ENCODE measurements at regions not wholly inside any gene's neighbourhood (a gene's known extent, or its start where the extent isn't known, plus 50 kb on each side); places are given as distances from the start of the nearest gene placed in this dataset.

GRCh38 chr2:71947809-71948208 lies 199.9 kb downstream of the CYP26B1 start:
- Histone ChIP-seq H3K27me3 (replicated peaks; ENCODE audit: insufficient read depth, low read depth, low read length, poor library complexity) (no peaks in the 10 kb centered on the region), H3K4me1 (ENCODE audit: insufficient read depth, low read length, poor library complexity, severe bottlenecking) (no peaks in the 10 kb centered on the region), H3K4me3 (ENCODE audit: low read depth, low read length, poor library complexity, severe bottlenecking) (no peak overlapping the region), H3K36me3 (ENCODE audit: insufficient read depth, low read length, poor library complexity, severe bottlenecking) (no peaks in the 10 kb centered on the region), H3K9me3 (ENCODE audit: low read depth, low read length, poor library complexity, severe bottlenecking) (no peaks in the 10 kb centered on the region), H3K27ac (ENCODE audit: low read depth, low read length, poor library complexity, severe bottlenecking) (no peak overlapping the region)
- no TSS peak for BruUV-seq (replicated peaks)
- no peak for DNase-seq (ENCODE audit: low spot score)
- intact Hi-C loops (cut with micrococcal nuclease; ENCODE audit: unreplicated experiment), result no loop called here
- TF ChIP-seq EZH2 (IDR thresholded peaks at IDR 0.05; ENCODE audit: borderline replicate concordance, low read depth, low read length, poor library complexity, severe bottlenecking) (no peak), CTCF (conservative IDR thresholded peaks at IDR 0.05; ENCODE audit: low read depth, low read length) (no peak)
- ChIA-PET CTCF (no interaction called here), POLR2A (ENCODE audit: low non-redundant PET) (no interaction called here)

GRCh38 chr2:71945603-71945959 lies 202.1 kb downstream of the CYP26B1 start:
- Histone ChIP-seq H3K4me1 (ENCODE audit: insufficient read depth, low read length, poor library complexity, severe bottlenecking) (peaks cover 15% of the 10 kb centered on the region), H3K27ac (ENCODE audit: low read depth, low read length, poor library complexity, severe bottlenecking) (no peak overlapping the region), H3K9me3 (ENCODE audit: low read depth, low read length, poor library complexity, severe bottlenecking) (no peaks in the 10 kb centered on the region), H3K36me3 (ENCODE audit: insufficient read depth, low read length, poor library complexity, severe bottlenecking) (no peaks in the 10 kb centered on the region), H3K4me3 (ENCODE audit: low read depth, low read length, poor library complexity, severe bottlenecking) (no peak overlapping the region), H3K27me3 (replicated peaks; ENCODE audit: insufficient read depth, low read depth, low read length, poor library complexity) (no peaks in the 10 kb centered on the region)
- BruUV-seq (replicated peaks), result no TSS peak
- TF ChIP-seq CTCF (conservative IDR thresholded peaks at IDR 0.05; ENCODE audit: low read depth, low read length) (no peak), EZH2 (IDR thresholded peaks at IDR 0.05; ENCODE audit: borderline replicate concordance, low read depth, low read length, poor library complexity, severe bottlenecking) (no peak)
- ChIA-PET POLR2A (ENCODE audit: low non-redundant PET) (no interaction called here), CTCF (no interaction called here)
- no peak for DNase-seq (ENCODE audit: low spot score)
- intact Hi-C loops (cut with micrococcal nuclease; ENCODE audit: unreplicated experiment), result no loop called here

- no peak overlapping the region for H3K4me3 ChIP-seq (ENCODE audit: low read depth, low read length, poor library complexity, severe bottlenecking)
- H3K9me3 ChIP-seq (ENCODE audit: low read depth, low read length, poor library complexity, severe bottlenecking), result no peaks in the 10 kb centered on the region
- no TSS peak for BruUV-seq (replicated peaks)
- ChIA-PET POLR2A (ENCODE audit: low non-redundant PET) (no interaction called here), CTCF (no interaction called here)
- H3K27ac ChIP-seq (ENCODE audit: low read depth, low read length, poor library complexity, severe bottlenecking), result no peak overlapping the region
- DNase-seq (ENCODE audit: low spot score), result no peak
- no peaks in the 10 kb centered on the region for H3K27me3 ChIP-seq (replicated peaks; ENCODE audit: insufficient read depth, low read depth, low read length, poor library complexity)
- TF ChIP-seq CTCF (conservative IDR thresholded peaks at IDR 0.05; ENCODE audit: low read depth, low read length) (no peak), EZH2 (IDR thresholded peaks at IDR 0.05; ENCODE audit: borderline replicate concordance, low read depth, low read length, poor library complexity, severe bottlenecking) (no peak)
- H3K4me1 ChIP-seq (ENCODE audit: insufficient read depth, low read length, poor library complexity, severe bottlenecking), result peaks cover 15% of the 10 kb centered on the region
- intact Hi-C loops (cut with micrococcal nuclease; ENCODE audit: unreplicated experiment), result no loop called here
- no peaks in the 10 kb centered on the region for H3K36me3 ChIP-seq (ENCODE audit: insufficient read depth, low read length, poor library complexity, severe bottlenecking)
Observed at GRCh38 chr2:71944806-71945602, 202.7 kb downstream of the CYP26B1 start.

Data from A673 (cell line).